Kasumi-1 (cell line): ENCODE measurements at regions not wholly inside any gene's neighbourhood (a gene's known extent, or its start where the extent isn't known, plus 50 kb on each side); places are given as distances from the start of the nearest gene placed in this dataset.
"Not testable (repeated sequence)": the region's sequence is repeated elsewhere in the genome, so short reads cannot be mapped to it uniquely, and the experiment has no call there.

Experiments used
- DNase-seq, 2 experiments: peaks; one replicate each; lab custom pipeline; 2025; lab: John Stamatoyannopoulos, UW

- no peak for DNase-seq
Observed at GRCh38 chr16:63806794-63807506, 1314.9 kb downstream of the CDH11 start.

DNA sequence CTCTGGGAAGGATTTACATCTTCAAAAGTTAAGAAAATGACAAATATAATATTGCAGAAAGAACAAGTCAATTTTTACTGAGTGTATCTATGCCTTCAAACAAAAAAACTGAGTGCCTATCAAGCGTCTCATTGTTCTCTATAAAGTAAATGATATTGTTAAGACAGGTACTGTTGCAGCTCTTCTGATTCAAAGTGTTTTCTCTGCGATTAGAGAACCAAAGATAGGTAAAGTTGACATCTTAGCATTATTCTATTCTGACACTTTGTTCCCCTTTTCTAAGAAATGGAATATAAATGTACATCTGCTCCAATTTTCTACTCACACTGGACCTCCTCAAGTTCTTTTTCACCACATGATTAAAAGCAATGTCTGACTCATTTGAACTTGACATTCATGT, 1317.7 kb downstream of the CDH11 start:
- no peak for DNase-seq

GRCh38 chr16:63789603-63790002, 1332.3 kb downstream of the CDH11 start:
- no peak for DNase-seq

DNA sequence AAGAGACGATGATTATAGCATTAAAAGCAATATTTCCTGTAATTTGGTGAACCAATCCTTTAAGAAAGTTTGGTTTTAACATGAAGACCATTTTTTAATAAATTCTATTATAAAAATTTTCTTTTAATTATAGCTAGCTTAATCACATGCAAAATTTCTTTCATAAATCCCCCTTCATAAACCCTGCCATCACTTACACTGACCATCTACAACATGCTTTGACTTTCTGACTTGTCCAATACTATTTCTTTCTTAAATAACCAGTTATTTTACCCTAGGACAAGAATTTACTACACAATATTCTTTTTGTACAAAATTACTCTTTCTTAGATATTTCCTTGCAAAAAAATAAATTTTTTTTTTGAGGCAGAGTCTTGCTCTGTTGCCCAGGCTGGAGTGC, 1334.8 kb downstream of the CDH11 start:
- peak; percentile 1 to 8 for DNase-seq

DNA sequence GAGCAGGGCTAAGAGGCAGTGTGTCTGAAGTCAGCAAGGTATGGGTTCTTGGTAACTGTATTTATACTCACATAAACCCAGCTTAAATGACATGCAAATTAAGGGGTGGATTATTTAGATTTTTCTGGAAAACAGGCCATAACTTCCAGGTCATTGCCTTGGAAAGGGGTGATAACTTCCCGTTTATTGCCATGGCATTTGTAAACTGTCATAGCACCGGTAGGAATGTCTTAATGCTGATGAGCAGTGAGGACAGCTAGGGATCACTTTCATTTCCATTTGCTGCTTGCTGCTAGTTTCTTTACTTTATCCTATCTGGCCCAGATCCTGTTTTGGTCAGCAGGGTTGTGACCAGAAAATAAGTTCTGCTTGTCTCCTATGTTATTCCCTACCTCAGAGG, 1336.7 kb downstream of the CDH11 start:
- no peak for DNase-seq

- DNase-seq, result no peak
Observed at GRCh38 chr16:63776437-63776836, 1345.4 kb downstream of the CDH11 start.

GRCh38 chr16:63776034-63776433, 1345.8 kb downstream of the CDH11 start:
- DNase-seq, result no peak

GRCh38 chr16:63774302-63774701, 1347.6 kb downstream of the CDH11 start:
- DNase-seq, result no peak

GRCh38 chr16:63769211-63769610, 1352.7 kb downstream of the CDH11 start:
- DNase-seq, result no peak

DNA sequence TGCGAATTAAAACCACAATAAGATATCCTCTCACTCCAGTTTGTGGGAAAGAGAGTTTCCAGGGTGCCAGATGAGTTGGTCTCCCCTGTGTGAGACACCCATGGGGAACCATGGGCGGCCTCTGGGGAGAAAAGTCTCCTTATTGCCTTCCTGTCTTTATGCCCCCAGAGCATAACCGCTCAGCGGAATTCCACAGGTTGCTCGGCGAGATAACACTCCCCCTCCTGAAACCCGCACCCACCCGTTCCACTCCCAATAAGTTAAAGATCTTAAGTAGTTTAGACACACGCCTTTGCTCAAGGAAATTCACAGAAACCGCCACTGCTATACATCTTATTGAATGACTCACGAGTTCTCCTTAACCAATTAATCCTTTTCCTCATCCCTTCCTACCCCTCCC, 1361.6 kb downstream of the CDH11 start:
- DNase-seq, result not testable (repeated sequence)

DNA sequence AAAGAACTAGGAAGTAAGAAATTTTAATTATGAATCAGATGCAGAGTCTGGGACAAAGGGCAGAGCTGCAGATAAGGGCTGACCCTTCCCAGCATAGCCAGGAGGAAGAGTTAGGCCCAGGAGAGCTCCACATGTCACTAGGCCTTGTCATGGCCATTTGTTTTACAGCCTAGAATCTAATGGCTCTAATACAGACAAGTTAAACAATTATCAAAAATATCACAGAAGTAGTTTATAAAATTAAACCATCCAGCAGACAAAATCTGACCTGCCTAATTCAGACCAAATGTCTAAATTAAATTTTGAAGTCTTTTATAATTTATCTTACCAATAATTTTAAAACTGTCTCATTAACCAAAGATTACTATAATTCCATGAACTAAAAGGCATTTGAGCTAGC, 1369.5 kb downstream of the CDH11 start:
- DNase-seq, result no peak

- DNase-seq, result no peak
Observed at GRCh38 chr16:63749276-63749675, 1372.6 kb downstream of the CDH11 start.

DNA sequence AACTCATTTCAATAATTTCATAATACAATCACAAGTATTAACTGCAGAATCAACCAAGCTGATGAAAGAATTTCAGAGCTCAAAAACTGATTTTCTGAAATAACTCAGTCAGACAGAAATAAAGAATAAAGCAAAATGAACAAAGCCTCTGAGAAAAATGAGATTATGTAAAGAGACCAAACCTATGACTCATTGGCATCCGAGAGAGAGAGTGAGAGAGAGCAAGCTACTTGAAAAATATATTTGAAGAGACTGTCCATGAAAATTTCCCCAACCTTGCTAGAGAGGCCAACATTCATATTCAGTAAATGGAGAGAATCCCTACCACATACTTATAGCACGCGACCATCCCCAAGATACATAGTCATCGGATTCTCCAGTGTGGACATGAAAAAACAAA, 1376.4 kb downstream of the CDH11 start:
- DNase-seq, result no peak

DNA sequence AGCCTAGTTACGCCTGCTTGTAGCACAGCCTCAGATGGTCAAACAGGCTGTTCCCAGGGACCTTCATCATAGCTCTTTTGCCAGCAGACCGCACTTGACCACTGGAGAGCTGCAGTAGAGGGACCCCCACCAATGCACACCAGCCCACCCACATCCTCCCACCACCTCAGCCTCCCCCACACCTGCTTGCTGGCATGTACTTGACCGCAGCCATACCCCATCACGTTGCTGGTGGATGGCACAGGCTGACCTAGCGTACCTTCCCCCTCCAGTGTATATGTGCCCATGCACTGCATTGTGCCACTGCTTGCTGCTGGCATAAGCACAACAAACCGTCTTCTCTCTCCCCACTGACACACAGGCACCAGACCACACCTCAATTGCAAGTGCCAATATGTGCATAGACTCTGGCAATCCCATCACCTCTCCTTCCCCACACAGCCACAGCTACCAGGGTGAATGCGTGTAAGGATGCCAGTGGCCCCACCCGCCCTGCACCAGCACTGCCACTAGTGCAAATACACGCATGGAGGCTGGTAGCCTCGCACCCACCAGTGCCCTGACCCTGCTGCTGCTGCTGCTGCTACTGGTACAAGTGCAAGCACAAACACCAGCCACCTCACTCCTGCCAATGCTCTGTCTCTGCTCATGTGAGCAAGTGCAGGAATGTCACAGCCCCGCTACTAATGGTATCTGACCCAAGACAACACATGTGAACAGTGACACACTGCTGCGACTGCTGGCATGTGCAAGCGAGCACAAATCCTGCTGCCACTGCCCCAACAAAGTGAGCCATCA, 1377.6 kb downstream of the CDH11 start:
- DNase-seq, result no peak

DNA sequence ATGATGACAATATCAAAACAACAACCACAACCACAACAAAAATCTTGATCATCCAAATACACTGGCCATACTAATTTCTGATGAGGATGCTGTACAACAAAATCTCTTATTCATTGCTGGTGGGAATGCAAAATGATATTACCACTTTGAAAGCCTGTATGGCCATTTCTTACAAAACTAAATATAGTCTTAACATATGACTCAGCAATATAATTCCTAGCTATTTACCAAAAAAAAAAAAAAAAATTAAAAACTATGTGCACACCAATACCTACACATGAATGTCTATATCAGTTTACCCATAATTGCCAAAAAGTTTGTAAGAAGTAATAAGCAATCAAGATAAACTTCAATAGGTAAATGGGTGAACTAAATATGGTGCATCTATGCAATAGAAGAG, 1379.7 kb downstream of the CDH11 start:
- DNase-seq, result no peak

DNA sequence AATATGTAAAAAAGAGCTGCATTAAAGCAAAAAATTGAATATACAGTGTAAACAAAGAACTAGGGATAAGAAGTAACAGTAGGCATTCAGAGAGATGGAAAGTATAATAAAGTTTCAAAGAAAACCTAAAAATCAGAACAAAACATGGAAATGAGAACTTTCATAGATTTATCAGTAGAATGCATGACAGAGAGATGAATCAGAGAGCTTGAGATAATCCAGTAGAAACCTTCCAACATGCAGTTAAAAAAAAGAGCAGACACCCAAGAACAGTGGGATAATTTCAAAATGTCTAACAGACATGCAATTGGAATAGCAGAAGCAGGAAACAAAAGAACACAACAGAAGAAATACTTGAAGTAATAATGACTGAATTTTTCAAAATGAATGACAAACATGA, 1384.2 kb downstream of the CDH11 start:
- DNase-seq, result no peak

DNA sequence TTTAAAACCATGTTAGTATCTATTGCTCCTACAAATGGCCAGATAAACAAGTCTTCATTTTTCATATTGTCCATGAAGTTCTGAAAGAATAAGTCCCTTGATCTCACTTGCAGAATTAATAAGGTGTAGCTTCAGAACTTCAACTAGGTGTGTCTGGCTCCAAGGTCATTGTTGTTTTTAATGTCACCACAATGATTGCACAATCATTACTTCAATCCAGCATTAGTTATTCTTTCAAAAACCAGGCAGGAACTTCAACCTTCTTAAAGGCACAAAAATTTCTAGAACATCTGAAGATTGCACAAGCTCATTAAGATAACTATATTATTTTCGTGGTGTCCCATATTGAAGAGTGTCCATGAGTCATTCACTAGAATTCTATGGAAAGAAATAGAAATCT, 1386.4 kb downstream of the CDH11 start:
- DNase-seq, result no peak

DNA sequence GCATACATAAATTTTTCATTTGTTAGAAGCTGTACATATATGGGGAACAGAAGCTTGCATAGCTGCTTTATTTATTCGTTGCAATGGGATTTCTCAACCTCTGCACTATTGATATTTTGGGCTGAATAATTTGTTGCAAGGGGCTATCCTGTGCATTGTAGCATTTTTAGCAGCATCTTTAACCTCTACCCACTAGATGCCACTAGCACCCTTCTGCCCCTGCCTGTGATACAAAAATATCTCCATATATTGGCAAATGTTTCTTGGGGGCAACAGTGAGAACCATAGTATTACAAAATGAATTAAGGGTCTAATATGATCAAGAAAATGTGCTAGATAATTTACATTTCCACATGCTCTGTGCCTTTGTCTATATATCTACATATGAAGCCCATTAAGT, 1401.0 kb downstream of the CDH11 start:
- DNase-seq, result no peak

GRCh38 chr16:63719926-63720325, 1401.9 kb downstream of the CDH11 start:
- no peak for DNase-seq

GRCh38 chr16:63717806-63718205, 1404.1 kb downstream of the CDH11 start:
- DNase-seq, result no peak

GRCh38 chr16:63714876-63715275, 1407.0 kb downstream of the CDH11 start:
- no peak for DNase-seq

DNA sequence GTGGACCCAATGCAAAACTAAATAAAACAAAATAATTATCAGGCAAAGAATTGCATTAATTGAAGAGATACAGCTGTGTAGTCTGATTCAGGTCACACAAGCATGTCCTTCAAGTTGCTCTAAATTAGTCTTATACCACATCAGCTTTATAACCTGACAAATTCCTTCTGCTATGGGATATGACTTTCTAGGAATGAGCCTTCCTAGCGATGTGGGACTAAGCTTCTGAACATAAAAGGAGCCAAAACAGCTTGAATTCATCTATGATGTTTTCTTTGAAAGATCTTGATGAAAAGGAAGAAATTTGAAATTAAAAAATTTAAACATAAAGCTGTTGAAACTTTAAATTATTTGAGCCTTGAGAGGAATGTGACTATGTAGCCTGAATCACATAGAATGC, 1409.1 kb downstream of the CDH11 start:
- no peak for DNase-seq

- DNase-seq, result no peak
Observed at GRCh38 chr16:63703612-63704011, 1418.3 kb downstream of the CDH11 start.
